NCI-H2081 treated with DMSO at 0.1 percent for 48 hours (cell line): ENCODE measurements at regions not wholly inside any gene's neighbourhood (a gene's known extent, or its start where the extent isn't known, plus 50 kb on each side); places are given as distances from the start of the nearest gene placed in this dataset.
"Not testable (repeated sequence)": the region's sequence is repeated elsewhere in the genome, so short reads cannot be mapped to it uniquely, and the experiment has no call there.

Experiments used
- DNase-seq: peaks from one replicate; lab custom pipeline; 2025; lab: John Stamatoyannopoulos, UW

GRCh38 chr3:3902161-3902560 lies 102.9 kb downstream of the LRRN1 start:
- no peak for DNase-seq

GRCh38 chr3:3906171-3906570 lies 106.9 kb downstream of the LRRN1 start:
- DNase-seq: no peak

GRCh38 chr3:3907023-3907422 lies 107.8 kb downstream of the LRRN1 start:
- no peak for DNase-seq

GRCh38 chr3:3918763-3919162 lies 119.5 kb downstream of the LRRN1 start:
- DNase-seq: no peak

GRCh38 chr3:3919316-3919715 lies 120.1 kb downstream of the LRRN1 start:
- no peak for DNase-seq

GRCh38 chr3:3923619-3924018 lies 124.4 kb downstream of the LRRN1 start:
- no peak for DNase-seq

GRCh38 chr3:3927198-3927597 lies 128.0 kb downstream of the LRRN1 start:
- no peak for DNase-seq

GRCh38 chr3:3927965-3928364 lies 128.7 kb downstream of the LRRN1 start:
- no peak for DNase-seq

GRCh38 chr3:3941380-3941779 lies 142.1 kb downstream of the LRRN1 start:
- not testable (repeated sequence) for DNase-seq

GRCh38 chr3:3951071-3951470 lies 151.8 kb downstream of the LRRN1 start:
- DNase-seq: no peak

GRCh38 chr3:3951501-3951900 lies 152.3 kb downstream of the LRRN1 start:
- no peak for DNase-seq

- not testable (repeated sequence) for DNase-seq
Measured at GRCh38 chr3:3962867-3963266, 163.6 kb downstream of the LRRN1 start.

GRCh38 chr3:3984053-3984452 lies 184.8 kb downstream of the LRRN1 start:
- DNase-seq: no peak

GRCh38 chr3:3991598-3991997 lies 192.4 kb downstream of the LRRN1 start:
- DNase-seq: no peak

- DNase-seq: no peak
Measured at GRCh38 chr3:3992312-3992874, 193.2 kb downstream of the LRRN1 start.

GRCh38 chr3:3998140-3998922 lies 199.1 kb downstream of the LRRN1 start:
- peak; percentile 17 for DNase-seq

GRCh38 chr3:3999340-3999739 lies 200.1 kb downstream of the LRRN1 start:
- DNase-seq: not testable (repeated sequence)

GRCh38 chr3:4001976-4002375 lies 202.7 kb downstream of the LRRN1 start:
- no peak for DNase-seq

GRCh38 chr3:4006288-4006687 lies 207.1 kb downstream of the LRRN1 start:
- no peak for DNase-seq

GRCh38 chr3:4008205-4008604 lies 209.0 kb downstream of the LRRN1 start:
- DNase-seq: no peak

- no peak for DNase-seq
Measured at GRCh38 chr3:4011166-4011565, 211.9 kb downstream of the LRRN1 start.

- DNase-seq: no peak
Measured at GRCh38 chr3:4015426-4015825, 216.2 kb downstream of the LRRN1 start.

GRCh38 chr3:4019501-4019900 lies 220.3 kb downstream of the LRRN1 start:
- no peak for DNase-seq

- no peak for DNase-seq
Measured at GRCh38 chr3:4021162-4021561, 221.9 kb downstream of the LRRN1 start.
